HEK293T (cell line): ENCODE measurements at regions not wholly inside any gene's neighbourhood (a gene's known extent, or its start where the extent isn't known, plus 50 kb on each side); places are given as distances from the start of the nearest gene placed in this dataset.

Source experiments
- CTCF ChIA-PET: fragments of 350-600 bp; formaldehyde crosslinking; extraction: SDS; loops from one replicate; lab custom pipeline; 2021; ENCODE audit warnings: antibody characterized with exemption, inconsistent platforms; lab: Yijun Ruan, JAX
- POLR2A ChIA-PET: fragments of 350-600 bp; formaldehyde crosslinking; extraction: SDS; loops from one replicate; lab custom pipeline; 2020; ENCODE audit warnings: antibody characterized with exemption, inconsistent platforms; lab: Yijun Ruan, JAX
- DNase-seq: peaks from one replicate; pipeline ENCODE4 v3.0.0; 2012; ENCODE audit warnings: mixed read lengths; ENCODE audit errors: extremely low spot score
- ARNT ChIP-seq: fragments of 450-650 bp; IDR thresholded peaks from 2 replicates; pipeline ENCODE4 v1.6.1; 2017; ENCODE audit warnings: mild to moderate bottlenecking
- BHLHE40 ChIP-seq: fragments of 450-650 bp; IDR thresholded peaks from 2 replicates; pipeline ENCODE4 v1.6.1; 2016; ENCODE audit warnings: mild to moderate bottlenecking, moderate library complexity, borderline replicate concordance
- CTBP1 ChIP-seq: fragments of 450-650 bp; IDR thresholded peaks from 2 replicates; pipeline ENCODE4 v1.6.1; 2016; ENCODE audit warnings: borderline replicate concordance
- ELF4 ChIP-seq: fragments of 450-650 bp; IDR thresholded peaks from 2 replicates; pipeline ENCODE4 v1.6.1; 2017; ENCODE audit warnings: antibody characterized with exemption
- FOXA1 ChIP-seq: fragments of 450-650 bp; IDR thresholded peaks from 2 replicates; pipeline ENCODE4 v1.6.1; 2016; ENCODE audit warnings: mild to moderate bottlenecking
- FOXK2 ChIP-seq: fragments of 450-650 bp; IDR thresholded peaks from 2 replicates; pipeline ENCODE4 v1.6.1; 2016; ENCODE audit warnings: mild to moderate bottlenecking
- FOXM1 ChIP-seq: fragments of 450-650 bp; IDR thresholded peaks from 2 replicates; pipeline ENCODE4 v1.6.1; 2017; ENCODE audit warnings: mild to moderate bottlenecking, borderline replicate concordance
- HDGF ChIP-seq: fragments of 450-650 bp; IDR thresholded peaks from 2 replicates; pipeline ENCODE4 v1.6.1; 2017; ENCODE audit warnings: antibody characterized with exemption, borderline replicate concordance
- L3MBTL2 ChIP-seq: fragments of 450-650 bp; conservative IDR thresholded peaks from 2 replicates; pipeline ENCODE4 v1.6.1; 2016; ENCODE audit warnings: mild to moderate bottlenecking
- LEF1 ChIP-seq: fragments of 450-650 bp; IDR thresholded peaks from 2 replicates; pipeline ENCODE4 v1.6.1; 2017; ENCODE audit warnings: mild to moderate bottlenecking, borderline replicate concordance
- NFRKB ChIP-seq: fragments of 450-650 bp; IDR thresholded peaks from 2 replicates; pipeline ENCODE4 v1.6.1; 2016; ENCODE audit warnings: mild to moderate bottlenecking, moderate library complexity
- SP1 ChIP-seq: fragments of 450-650 bp; IDR thresholded peaks from 2 replicates; pipeline ENCODE4 v1.6.1; 2017
- SUZ12 ChIP-seq: fragments of 450-650 bp; IDR thresholded peaks from 2 replicates; pipeline ENCODE4 v1.6.1; 2016; ENCODE audit warnings: mild to moderate bottlenecking
- TARDBP ChIP-seq: fragments of 450-650 bp; IDR thresholded peaks from 2 replicates; pipeline ENCODE4 v1.6.1; 2016
- ZNF384 ChIP-seq: fragments of 450-650 bp; IDR thresholded peaks from 2 replicates; pipeline ENCODE4 v1.6.1; 2016
- TF ChIP-seq, protein P1 (sequence below): fragments of 450-650 bp; IDR thresholded peaks from 2 replicates; pipeline ENCODE4 v1.6.1; 2016

DNA sequence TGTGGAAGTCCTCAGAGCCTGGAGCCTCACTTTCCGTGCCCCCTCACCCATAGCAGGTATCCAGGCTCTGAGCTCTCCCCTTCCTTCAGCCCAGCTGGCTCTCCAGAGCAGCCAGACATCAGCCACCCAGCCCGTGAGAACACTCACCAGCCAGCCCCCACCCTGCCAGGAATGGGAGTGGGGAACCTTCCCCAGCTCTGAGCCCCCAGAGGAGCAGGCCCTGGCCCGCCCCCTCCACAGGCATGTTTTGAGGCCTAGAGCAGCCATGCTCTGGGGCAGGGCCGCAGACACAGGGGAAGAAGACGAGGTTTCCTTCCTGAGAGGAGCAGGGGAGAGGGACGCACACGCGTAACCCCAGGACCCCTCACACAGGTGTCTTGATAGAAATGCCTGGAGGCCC lies 70.0 kb upstream of the COL13A1 start:
- TF ChIP-seq LEF1, result no peak
- TF ChIP-seq FOXA1, result no peak
- TF ChIP-seq ZNF384, result no peak
- TF ChIP-seq ARNT, result no peak
- ChIA-PET CTCF (interaction anchor here (1.2 to 2.0 kb wide), 2 partner anchors 11 to 16 kb away, joined by 3 to 8 read pairs; no protein-coding TSS in a partner anchor), POLR2A (no interaction called here)
- DNase-seq, result no peak

DNA sequence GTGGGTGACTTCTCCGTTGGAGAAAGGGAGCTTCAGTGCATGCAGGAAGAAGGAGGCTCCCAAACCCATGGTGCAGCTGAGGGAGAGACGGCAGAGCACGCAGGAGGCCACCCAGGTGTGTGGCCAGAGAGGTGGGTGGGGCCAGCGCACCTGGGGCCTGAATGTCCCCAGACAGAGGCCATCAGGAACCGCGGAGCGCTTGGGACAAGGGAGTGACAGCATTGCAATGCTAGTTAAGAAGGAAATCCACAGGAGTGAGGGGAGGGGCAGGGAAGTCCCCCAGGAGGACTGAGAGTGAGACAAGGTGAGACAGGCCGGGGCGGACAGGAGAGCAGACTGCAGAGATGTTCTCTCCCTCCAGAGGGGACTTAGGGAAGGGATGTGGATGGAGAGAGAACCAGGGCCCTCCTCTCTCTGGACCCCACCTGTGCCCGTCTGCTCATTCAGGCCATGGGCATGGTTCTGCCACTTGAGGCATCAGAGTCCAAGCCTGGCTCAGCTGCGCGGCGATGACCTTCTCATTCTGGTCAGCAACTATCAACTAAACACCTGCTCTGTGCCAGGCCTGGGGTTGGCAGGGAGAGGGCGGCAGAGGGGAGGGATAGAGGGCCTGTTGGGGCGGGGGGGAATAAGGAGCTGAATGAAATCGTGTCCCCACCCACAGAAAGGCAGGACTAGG lies 69.4 kb upstream of the COL13A1 start:
- DNase-seq, result no peak
- ChIA-PET POLR2A (no interaction called here), CTCF (interaction anchor here (1.2 to 2.0 kb wide), 2 partner anchors 10 to 17 kb away, joined by 3 to 8 read pairs; no protein-coding TSS in a partner anchor)
- TF ChIP-seq ARNT, result no peak
- TF ChIP-seq SP1, result no peak
- TF ChIP-seq, protein P1, sequence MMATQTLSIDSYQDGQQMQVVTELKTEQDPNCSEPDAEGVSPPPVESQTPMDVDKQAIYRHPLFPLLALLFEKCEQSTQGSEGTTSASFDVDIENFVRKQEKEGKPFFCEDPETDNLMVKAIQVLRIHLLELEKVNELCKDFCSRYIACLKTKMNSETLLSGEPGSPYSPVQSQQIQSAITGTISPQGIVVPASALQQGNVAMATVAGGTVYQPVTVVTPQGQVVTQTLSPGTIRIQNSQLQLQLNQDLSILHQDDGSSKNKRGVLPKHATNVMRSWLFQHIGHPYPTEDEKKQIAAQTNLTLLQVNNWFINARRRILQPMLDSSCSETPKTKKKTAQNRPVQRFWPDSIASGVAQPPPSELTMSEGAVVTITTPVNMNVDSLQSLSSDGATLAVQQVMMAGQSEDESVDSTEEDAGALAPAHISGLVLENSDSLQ, result no peak
- no peak for TF ChIP-seq LEF1
- TF ChIP-seq CTBP1, result no peak
- no peak for TF ChIP-seq NFRKB
- no peak for TF ChIP-seq ELF4
- no peak for TF ChIP-seq BHLHE40
- no peak for TF ChIP-seq HDGF

DNA sequence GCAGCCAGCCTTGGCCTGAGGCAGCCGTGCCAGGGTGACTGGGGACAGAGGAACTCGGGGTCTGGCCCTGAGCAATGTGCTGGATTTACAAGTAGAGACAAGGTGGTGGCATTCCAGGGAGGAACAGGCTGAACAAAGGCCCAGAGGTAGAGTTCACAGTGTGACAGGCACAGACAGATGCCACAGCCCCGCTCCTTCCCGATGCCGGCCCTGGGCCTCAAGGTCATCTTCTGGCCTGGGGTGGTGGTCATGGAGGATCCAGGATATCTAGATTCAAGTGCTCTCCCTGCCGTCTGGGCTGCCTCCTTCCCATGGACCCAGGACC lies 68.9 kb upstream of the COL13A1 start:
- CTCF ChIA-PET, result interaction anchor here (0.7 to 2.0 kb wide), 3 partner anchors 10 to 67 kb away, joined by 3 to 8 read pairs (median 4); no protein-coding TSS in a partner anchor
- no peak for DNase-seq

DNA sequence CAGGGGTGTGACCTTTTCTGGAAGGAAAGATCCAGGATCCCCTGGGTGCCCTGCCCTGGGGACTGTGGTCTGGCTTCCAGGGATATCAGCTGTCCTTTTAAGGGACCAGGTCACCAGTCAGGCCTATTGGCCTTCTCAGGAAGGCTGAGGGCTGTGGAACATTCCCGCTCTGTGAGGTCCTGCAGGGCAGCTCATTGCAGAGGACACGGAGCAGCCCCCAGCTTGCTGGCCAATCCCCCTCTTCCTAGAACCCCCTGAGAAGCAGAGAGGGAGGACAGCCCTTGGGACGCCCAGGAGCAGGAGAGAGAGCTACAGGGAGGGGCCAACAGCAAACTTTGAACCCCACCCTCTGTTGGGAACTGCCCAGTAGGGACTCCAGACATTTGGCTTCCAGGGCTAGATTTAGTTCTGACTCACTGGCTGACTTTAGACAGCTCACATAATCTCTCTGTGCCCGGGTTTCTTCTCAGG lies 67.9 kb upstream of the COL13A1 start:
- DNase-seq, result no peak
- ChIA-PET CTCF (interaction anchor here (1.0 kb wide), 1 partner anchor 9 kb away, joined by 3 read pairs; no protein-coding TSS in a partner anchor), POLR2A (no interaction called here)
- TF ChIP-seq ZNF384 (no peak), FOXM1 (no peak)

More for the DNA sequence above, 68.9 kb upstream of the COL13A1 start:
- POLR2A ChIA-PET, result no interaction called here
- no peak for TF ChIP-seq BHLHE40
- no peak for TF ChIP-seq SUZ12
- TF ChIP-seq TARDBP, result no peak
- TF ChIP-seq FOXA1, result no peak
- TF ChIP-seq FOXK2, result no peak
- no peak for TF ChIP-seq ZNF384
- no peak for TF ChIP-seq NFRKB
- no peak for TF ChIP-seq ELF4
- no peak for TF ChIP-seq LEF1
- TF ChIP-seq, protein P1, result no peak
- no peak for TF ChIP-seq SP1
- no peak for TF ChIP-seq L3MBTL2
- no peak for TF ChIP-seq ARNT
- no peak for TF ChIP-seq HDGF
- no peak for TF ChIP-seq FOXM1
- TF ChIP-seq CTBP1, result no peak

DNA sequence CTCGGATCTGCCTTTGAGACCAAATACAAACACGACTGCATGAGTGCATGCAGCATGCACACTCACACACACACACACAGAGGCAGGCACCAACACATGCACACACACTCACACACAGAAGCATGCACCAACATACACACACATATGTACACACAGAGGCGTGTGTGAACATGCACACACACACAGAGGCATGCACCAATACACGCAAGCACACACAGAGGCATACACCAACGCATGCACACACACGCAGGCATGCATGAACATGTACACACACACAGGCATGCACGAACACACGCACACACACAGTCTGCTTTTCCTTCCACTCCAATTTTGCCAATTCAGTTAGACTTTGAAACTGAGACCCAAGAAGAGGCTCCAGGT lies 67.3 kb upstream of the COL13A1 start:
- TF ChIP-seq LEF1 (no peak), L3MBTL2 (no peak), ZNF384 (no peak), SP1 (no peak), FOXM1 (no peak), FOXK2 (no peak), HDGF (no peak), CTBP1 (no peak), ARNT (no peak), NFRKB (no peak), TARDBP (no peak), FOXA1 (no peak), BHLHE40 (no peak)
- TF ChIP-seq, protein P1, result no peak
- DNase-seq, result no peak
- ChIA-PET POLR2A (no interaction called here), CTCF (no interaction called here)

DNA sequence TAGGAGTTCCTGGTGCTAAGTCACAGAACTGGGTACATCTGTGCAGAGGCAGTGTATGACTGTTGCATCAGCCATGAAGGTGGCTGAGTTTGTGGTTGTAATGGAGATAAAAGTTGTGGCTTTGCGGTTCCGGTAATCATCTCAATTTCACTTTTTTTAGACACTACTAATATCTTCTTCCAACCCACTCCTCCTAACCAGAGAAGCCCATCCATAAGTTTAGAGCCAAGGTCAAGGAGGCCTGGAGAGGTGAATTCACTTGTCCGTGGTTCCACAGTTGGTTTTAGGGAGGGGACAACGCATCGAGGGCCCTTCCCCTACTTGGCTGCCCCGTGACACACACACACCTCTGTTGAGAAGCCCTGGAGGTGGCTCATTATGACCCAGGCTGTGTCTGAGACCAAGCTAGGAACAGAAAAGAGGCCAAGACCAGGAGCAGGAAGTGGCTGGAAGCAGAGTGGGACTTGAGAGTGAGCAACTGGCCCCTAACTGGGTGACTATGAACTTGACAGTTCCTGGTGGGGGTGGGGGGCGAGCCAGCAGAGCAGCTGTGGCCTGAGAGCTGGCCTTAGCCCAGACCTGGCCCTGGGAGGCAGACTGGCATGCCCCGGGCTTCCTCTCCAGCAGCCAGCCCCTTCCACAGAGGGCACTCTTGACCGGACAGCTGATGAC lies 66.8 kb upstream of the COL13A1 start:
- POLR2A ChIA-PET, result no interaction called here
- TF ChIP-seq L3MBTL2, result no peak
- TF ChIP-seq FOXA1, result no peak
- no peak for TF ChIP-seq FOXK2
- TF ChIP-seq HDGF, result no peak
- TF ChIP-seq CTBP1, result no peak
- no peak for TF ChIP-seq ZNF384
- CTCF ChIA-PET, result no interaction called here
- DNase-seq, result no peak
